Keratinocyte (primary cell): ENCODE measurements at regions not wholly inside any gene's neighbourhood (a gene's known extent, or its start where the extent isn't known, plus 50 kb on each side); places are given as distances from the start of the nearest gene placed in this dataset.

ENCODE experiments used
- DNase-seq: peaks from one replicate; pipeline ENCODE4 v3.0.0-alpha.2; 2011; ENCODE audit warnings: low read depth, missing footprints, low spot score
- FAIRE-seq: peaks from 2 replicates; lab custom pipeline; 2011; peaks lifted over from hg19 to GRCh38; lab: Jason Lieb, UNC
- H2AFZ ChIP-seq: 2 replicates; pipeline ENCODE4 v1.6.0; 2012; ENCODE audit warnings: low read length, control low read depth, inconsistent platforms; ENCODE audit not compliant: control insufficient read depth
- H3K27ac ChIP-seq: 2 replicates; pipeline ENCODE4 v1.5.1; 2011; ENCODE audit warnings: low read length; ENCODE audit not compliant: control insufficient read depth, insufficient read depth
- H3K27me3 ChIP-seq: 3 replicates; pipeline ENCODE4 v1.6.0; 2011; ENCODE audit warnings: low read length; ENCODE audit not compliant: control insufficient read depth, insufficient read depth; ENCODE audit errors: extremely low read depth
- H3K36me3 ChIP-seq, 2 experiments: 2 replicates in 1 of 2; 3 replicates in 1 of 2; pipeline ENCODE4 v1.5.1; 2011; ENCODE audit warnings: low read length in 2 of 2, mild to moderate bottlenecking in 1 of 2; ENCODE audit not compliant: control insufficient read depth in 2 of 2, insufficient read depth in 2 of 2; ENCODE audit errors: extremely low read depth in 1 of 2
- H3K4me1 ChIP-seq: 3 replicates; pipeline ENCODE4 v1.5.1; 2011; ENCODE audit warnings: low read length; ENCODE audit not compliant: control insufficient read depth, insufficient read depth; ENCODE audit errors: extremely low read depth
- H3K4me2 ChIP-seq: 3 replicates; pipeline ENCODE4 v1.6.0; 2011; ENCODE audit warnings: low read depth, low read length; ENCODE audit not compliant: control insufficient read depth, insufficient read depth; ENCODE audit errors: extremely low read depth
- H3K4me3 ChIP-seq, 3 experiments: fragments of 200-600 bp in 1 of 3; sonication (generic) in 1 of 3; 2 replicates in 2 of 3; 3 replicates in 1 of 3; pipeline ENCODE4 v1.5.1; 2011 to 2016; ENCODE audit warnings: low read length in 3 of 3, mild to moderate bottlenecking in 3 of 3, control low read depth in 2 of 3, inconsistent platforms in 1 of 3, low read depth in 1 of 3, mixed read lengths in 1 of 3, mixed run types in 1 of 3, moderate library complexity in 1 of 3; ENCODE audit not compliant: control insufficient read depth in 2 of 3, insufficient read depth in 2 of 3; ENCODE audit errors: extremely low read depth in 1 of 3
- H3K79me2 ChIP-seq: 2 replicates; pipeline ENCODE4 v1.6.0; 2012; ENCODE audit warnings: low read length; ENCODE audit not compliant: control insufficient read depth, insufficient read depth
- H3K9ac ChIP-seq: 3 replicates; pipeline ENCODE4 v1.6.0; 2011; ENCODE audit warnings: low read length; ENCODE audit not compliant: control insufficient read depth, insufficient read depth; ENCODE audit errors: extremely low read depth
- H3K9me1 ChIP-seq: 3 replicates; pipeline ENCODE4 v1.6.0; 2011; ENCODE audit warnings: low read length; ENCODE audit not compliant: control insufficient read depth, insufficient read depth; ENCODE audit errors: extremely low read depth
- H3K9me3 ChIP-seq: 2 replicates; pipeline ENCODE4 v1.5.1; 2012; ENCODE audit warnings: low read depth, low read length; ENCODE audit not compliant: control insufficient read depth
- H4K20me1 ChIP-seq: 3 replicates; pipeline ENCODE4 v1.6.0; 2011; ENCODE audit warnings: low read length; ENCODE audit not compliant: control insufficient read depth, insufficient read depth; ENCODE audit errors: extremely low read depth
- CTCF ChIP-seq, 3 experiments: IDR thresholded peaks in 1 of 3; conservative IDR thresholded peaks in 1 of 3; optimal IDR thresholded peaks in 1 of 3; 2 replicates in 2 of 3; 3 replicates in 1 of 3; pipeline versions ENCODE3 to v1.5.1; 2011; ENCODE audit warnings: low read length in 3 of 3, mild to moderate bottlenecking in 3 of 3, moderate library complexity in 2 of 3, control low read depth in 1 of 3, inconsistent platforms in 1 of 3; ENCODE audit not compliant: insufficient read depth in 2 of 3; ENCODE audit errors: extremely low read depth in 1 of 3
- EZH2 ChIP-seq: IDR thresholded peaks from one replicate; pipeline ENCODE4 v1.6.1; 2012; ENCODE audit warnings: inconsistent platforms, mild to moderate bottlenecking, low read length, moderate library complexity
- dilution Hi-C: fragments of 300-500 bp; cut with MboI; formaldehyde crosslinking; loops from one replicate; pipeline ENCODE4 v1.7.0; 2020; ENCODE audit warnings: low sequenced_read_pairs; ENCODE audit not compliant: extremely low pct_ligation_motif_present

GRCh38 chr9:71504636-71505035 is 263.7 kb downstream of the CEMIP2 start:
- DNase-seq (peak; percentile 73), FAIRE-seq (peak; percentile 99)
- H3K36me3 ChIP-seq = no peaks in the 10 kb centered on the region
- dilution Hi-C loops = no loop called here
- H3K27me3 ChIP-seq = no peaks in the 10 kb centered on the region
- H4K20me1 ChIP-seq = no peaks in the 10 kb centered on the region
- TF ChIP-seq EZH2 (no peak), CTCF (optimal IDR thresholded peaks at IDR 0.05 in 1 of 3, IDR thresholded peaks at IDR 0.05 in 1 of 3, conservative IDR thresholded peaks at IDR 0.05 in 1 of 3; ENCODE audit: extremely low read depth in 1 of 3, insufficient read depth in 2 of 3, low read length in 3 of 3) (no peak)
- peak overlapping the region; percentile 47 for H3K27ac ChIP-seq
- no peaks in the 10 kb centered on the region for H3K79me2 ChIP-seq
- H2AFZ ChIP-seq = peak overlapping the region; percentile 12
- H3K4me1 ChIP-seq = peaks cover 43% of the 10 kb centered on the region
- no peaks in the 10 kb centered on the region for H3K9me1 ChIP-seq
- no peak overlapping the region for H3K9ac ChIP-seq
- peak overlapping the region in 1 of 3 experiments; percentile 34 for H3K4me3 ChIP-seq
- peak overlapping the region; percentile 4 for H3K4me2 ChIP-seq
- H3K9me3 ChIP-seq = no peaks in the 10 kb centered on the region

GRCh38 chr9:71498691-71499090 is 269.6 kb downstream of the CEMIP2 start:
- TF ChIP-seq EZH2 = no peak
- no peak for TF ChIP-seq CTCF (optimal IDR thresholded peaks at IDR 0.05 in 1 of 3, IDR thresholded peaks at IDR 0.05 in 1 of 3, conservative IDR thresholded peaks at IDR 0.05 in 1 of 3; ENCODE audit: extremely low read depth in 1 of 3, insufficient read depth in 2 of 3, low read length in 3 of 3)
- no peaks in the 10 kb centered on the region for H3K36me3 ChIP-seq
- H3K9me1 ChIP-seq = no peaks in the 10 kb centered on the region
- no peak overlapping the region for H3K4me2 ChIP-seq
- no peak overlapping the region for H3K9ac ChIP-seq
- H3K79me2 ChIP-seq = no peaks in the 10 kb centered on the region
- no peaks in the 10 kb centered on the region for H3K27me3 ChIP-seq
- no peaks in the 10 kb centered on the region for H4K20me1 ChIP-seq
- no peaks in the 10 kb centered on the region for H3K9me3 ChIP-seq
- dilution Hi-C loops = no loop called here
- no peak overlapping the region for H2AFZ ChIP-seq
- no peak overlapping the region for H3K4me3 ChIP-seq
- no peaks in the 10 kb centered on the region for H3K4me1 ChIP-seq
- no peak for DNase-seq
- no peak for FAIRE-seq
- no peak overlapping the region for H3K27ac ChIP-seq
